Activated CD4-positive, alpha-beta memory T cell treated with anti-CD3 and anti-CD28 coated beads for 36 hours (primary cell): ENCODE measurements at regions not wholly inside any gene's neighbourhood (a gene's known extent, or its start where the extent isn't known, plus 50 kb on each side); places are given as distances from the start of the nearest gene placed in this dataset.

ENCODE experiments used
- CTCF ChIA-PET: fragments of 350-600 bp; sonication (Branson Sonifier 250); formaldehyde crosslinking; loops from one replicate; lab custom pipeline; 2021; ENCODE audit warnings: antibody characterized with exemption, inconsistent platforms; lab: Charles Lee
- POLR2A ChIA-PET: fragments of 350-600 bp; sonication (Branson Sonifier 250); formaldehyde crosslinking; loops from one replicate; lab custom pipeline; 2021; ENCODE audit warnings: antibody characterized with exemption; lab: Charles Lee
- DNase-seq: peaks from one replicate; pipeline ENCODE4 v3.0.0-alpha.2; 2020
- H3K27ac Mint-ChIP-seq: one replicate; pipeline ENCODE4 v1.8.0; 2021; ENCODE audit warnings: mixed read lengths
- H3K27me3 Mint-ChIP-seq: one replicate; pipeline ENCODE4 v1.8.0; 2021; ENCODE audit warnings: mixed read lengths
- H3K36me3 Mint-ChIP-seq: one replicate; pipeline ENCODE4 v1.8.0; 2021; ENCODE audit warnings: mixed read lengths
- H3K4me1 Mint-ChIP-seq: one replicate; pipeline ENCODE4 v1.8.0; 2021; ENCODE audit warnings: low read depth, mixed read lengths
- H3K4me3 Mint-ChIP-seq: one replicate; pipeline ENCODE4 v1.8.0; 2021; ENCODE audit warnings: mild to moderate bottlenecking, mixed read lengths
- H3K9me3 Mint-ChIP-seq: one replicate; pipeline ENCODE4 v1.8.0; 2021; ENCODE audit warnings: mixed read lengths
- intact Hi-C: fragments of 100-400 bp; cut with micrococcal nuclease; formaldehyde crosslinking; loops from one replicate; pipeline ENCODE4 v1.15.1; 2023

DNA sequence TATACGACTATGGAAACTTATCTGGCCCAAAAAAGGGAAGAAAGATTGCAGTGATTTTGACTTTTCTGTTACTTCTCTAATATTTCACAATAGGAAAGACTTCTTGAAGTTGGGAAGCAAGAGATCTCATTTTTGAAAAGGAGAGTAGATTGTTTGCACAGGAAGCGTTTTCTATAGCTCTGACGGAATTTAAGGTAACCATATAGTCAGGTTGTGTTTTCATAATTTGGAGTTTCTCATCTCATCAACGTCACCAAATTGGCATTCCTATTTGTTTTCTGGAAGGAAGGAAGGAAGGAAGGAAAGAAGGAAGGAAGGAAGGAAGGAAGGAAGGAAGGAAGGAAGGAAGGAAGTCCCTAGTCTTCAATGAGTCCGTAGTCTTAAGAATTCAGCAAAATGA, 732.0 kb downstream of the XPNPEP1 start:
- Mint-ChIP-seq H3K4me1 (no peaks in the 10 kb centered on the region), H3K36me3 (no peaks in the 10 kb centered on the region), H3K9me3 (peaks cover 29% of the 10 kb centered on the region), H3K4me3 (no peak overlapping the region), H3K27ac (no peak overlapping the region), H3K27me3 (no peaks in the 10 kb centered on the region)
- CTCF ChIA-PET, result no interaction called here
- POLR2A ChIA-PET, result no interaction called here
- DNase-seq, result no peak
- intact Hi-C loops, result no loop called here

GRCh38 chr10:109187677-109188076, 735.6 kb downstream of the XPNPEP1 start:
- H3K27me3 Mint-ChIP-seq, result no peaks in the 10 kb centered on the region
- no peak overlapping the region for H3K4me3 Mint-ChIP-seq
- intact Hi-C loops, result no loop called here
- ChIA-PET CTCF (no interaction called here), POLR2A (no interaction called here)
- H3K4me1 Mint-ChIP-seq, result no peaks in the 10 kb centered on the region
- no peaks in the 10 kb centered on the region for H3K36me3 Mint-ChIP-seq
- DNase-seq, result no peak
- peaks cover 45% of the 10 kb centered on the region for H3K9me3 Mint-ChIP-seq
- H3K27ac Mint-ChIP-seq, result no peak overlapping the region

GRCh38 chr10:109183366-109183765, 739.9 kb downstream of the XPNPEP1 start:
- no peak for DNase-seq
- intact Hi-C loops, result no loop called here
- H3K9me3 Mint-ChIP-seq, result peaks cover 38% of the 10 kb centered on the region
- no peak overlapping the region for H3K27ac Mint-ChIP-seq
- no peaks in the 10 kb centered on the region for H3K36me3 Mint-ChIP-seq
- ChIA-PET POLR2A (no interaction called here), CTCF (no interaction called here)
- H3K27me3 Mint-ChIP-seq, result no peaks in the 10 kb centered on the region
- H3K4me1 Mint-ChIP-seq, result no peaks in the 10 kb centered on the region
- H3K4me3 Mint-ChIP-seq, result no peak overlapping the region

DNA sequence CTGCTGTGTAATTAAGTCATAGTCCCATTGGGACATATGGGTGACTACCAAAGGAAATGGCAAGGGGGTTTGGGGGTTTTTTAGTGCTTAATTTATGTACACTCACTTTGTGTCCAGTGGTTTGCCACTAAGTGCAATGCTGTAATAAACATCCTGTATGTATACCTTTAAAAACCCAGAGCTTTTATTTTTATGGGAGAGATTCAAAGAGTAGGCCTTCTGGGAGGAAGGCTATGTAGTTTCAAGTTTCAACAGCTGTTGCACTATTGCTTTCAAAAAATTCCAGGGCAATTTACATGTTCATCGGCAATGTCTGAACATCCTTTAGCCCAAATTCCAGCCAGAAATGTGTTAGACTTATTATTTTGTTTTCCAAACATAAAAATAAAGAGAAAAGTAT, 744.7 kb downstream of the XPNPEP1 start:
- ChIA-PET POLR2A (no interaction called here), CTCF (no interaction called here)
- H3K36me3 Mint-ChIP-seq, result no peaks in the 10 kb centered on the region
- no peaks in the 10 kb centered on the region for H3K27me3 Mint-ChIP-seq
- no peak overlapping the region for H3K4me3 Mint-ChIP-seq
- no peak for DNase-seq
- intact Hi-C loops, result no loop called here
- H3K4me1 Mint-ChIP-seq, result no peaks in the 10 kb centered on the region
- H3K27ac Mint-ChIP-seq, result no peak overlapping the region
- peaks cover 12% of the 10 kb centered on the region for H3K9me3 Mint-ChIP-seq

GRCh38 chr10:109174526-109174925, 748.8 kb downstream of the XPNPEP1 start:
- H3K27me3 Mint-ChIP-seq, result no peaks in the 10 kb centered on the region
- no peak overlapping the region for H3K27ac Mint-ChIP-seq
- POLR2A ChIA-PET, result no interaction called here
- no peaks in the 10 kb centered on the region for H3K36me3 Mint-ChIP-seq
- H3K9me3 Mint-ChIP-seq, result peaks cover 7% of the 10 kb centered on the region
- no peak overlapping the region for H3K4me3 Mint-ChIP-seq
- no peaks in the 10 kb centered on the region for H3K4me1 Mint-ChIP-seq
- intact Hi-C loops, result no loop called here
- CTCF ChIA-PET, result no interaction called here
- DNase-seq, result no peak

GRCh38 chr10:109173937-109174336, 749.4 kb downstream of the XPNPEP1 start:
- H3K9me3 Mint-ChIP-seq, result peaks cover 7% of the 10 kb centered on the region
- POLR2A ChIA-PET, result no interaction called here
- intact Hi-C loops, result no loop called here
- no peaks in the 10 kb centered on the region for H3K4me1 Mint-ChIP-seq
- H3K27ac Mint-ChIP-seq, result no peak overlapping the region
- no peak overlapping the region for H3K4me3 Mint-ChIP-seq
- no peaks in the 10 kb centered on the region for H3K27me3 Mint-ChIP-seq
- H3K36me3 Mint-ChIP-seq, result no peaks in the 10 kb centered on the region
- CTCF ChIA-PET, result no interaction called here
- DNase-seq, result no peak

DNA sequence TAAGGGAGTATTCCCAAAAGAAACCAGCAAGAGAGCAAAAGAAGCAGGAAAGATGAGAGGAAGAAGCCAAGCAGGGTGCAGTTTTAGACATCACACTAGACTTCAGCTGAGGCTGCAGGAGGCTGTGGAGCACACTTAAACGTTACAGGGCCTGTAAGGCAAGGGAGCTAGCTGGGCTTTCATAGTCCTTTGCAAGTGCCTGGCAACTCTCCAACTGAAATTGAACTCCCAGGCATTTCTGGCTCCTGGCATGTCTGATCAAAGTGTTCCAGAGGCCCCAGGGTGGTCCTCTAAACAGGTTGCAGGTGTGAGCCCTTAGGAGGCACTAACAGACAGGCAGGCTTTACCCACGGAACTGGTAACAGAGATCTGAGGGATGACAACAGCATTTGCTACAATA, 750.2 kb downstream of the XPNPEP1 start:
- intact Hi-C loops, result no loop called here
- Mint-ChIP-seq H3K4me3 (no peak overlapping the region), H3K36me3 (no peaks in the 10 kb centered on the region), H3K9me3 (peaks cover 9% of the 10 kb centered on the region), H3K27ac (no peak overlapping the region), H3K4me1 (no peaks in the 10 kb centered on the region), H3K27me3 (no peaks in the 10 kb centered on the region)
- POLR2A ChIA-PET, result no interaction called here
- CTCF ChIA-PET, result no interaction called here
- no peak for DNase-seq

GRCh38 chr10:109166935-109167334, 756.4 kb downstream of the XPNPEP1 start:
- Mint-ChIP-seq H3K4me1 (no peaks in the 10 kb centered on the region), H3K4me3 (no peak overlapping the region), H3K27me3 (no peaks in the 10 kb centered on the region), H3K36me3 (no peaks in the 10 kb centered on the region), H3K9me3 (peaks cover 14% of the 10 kb centered on the region), H3K27ac (no peak overlapping the region)
- ChIA-PET POLR2A (no interaction called here), CTCF (no interaction called here)
- intact Hi-C loops, result no loop called here
- no peak for DNase-seq

DNA sequence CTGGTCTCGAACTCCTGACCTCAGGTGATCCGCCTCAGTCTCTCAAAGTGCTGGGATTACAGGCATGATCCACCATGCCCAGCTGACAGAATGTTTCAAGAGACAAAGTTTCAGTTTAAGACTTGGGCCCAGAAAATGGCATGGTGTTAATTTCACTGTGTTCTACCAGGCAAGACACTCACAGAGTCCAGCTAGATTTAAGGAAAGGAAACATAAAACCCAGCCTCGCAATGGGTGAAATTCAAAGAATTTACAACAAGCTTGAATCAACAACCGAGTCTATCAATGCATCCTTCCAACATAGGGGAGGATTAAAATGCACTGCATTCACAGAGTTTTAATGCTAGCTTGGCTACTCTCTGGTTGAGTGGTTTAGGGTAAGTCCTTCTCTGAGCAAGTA, 764.0 kb downstream of the XPNPEP1 start:
- DNase-seq, result no peak
- ChIA-PET CTCF (no interaction called here), POLR2A (no interaction called here)
- H3K27ac Mint-ChIP-seq, result no peak overlapping the region
- H3K27me3 Mint-ChIP-seq, result no peaks in the 10 kb centered on the region
- peaks cover 7% of the 10 kb centered on the region for H3K9me3 Mint-ChIP-seq
- no peaks in the 10 kb centered on the region for H3K36me3 Mint-ChIP-seq
- intact Hi-C loops, result no loop called here
- H3K4me3 Mint-ChIP-seq, result no peak overlapping the region
- no peaks in the 10 kb centered on the region for H3K4me1 Mint-ChIP-seq

DNA sequence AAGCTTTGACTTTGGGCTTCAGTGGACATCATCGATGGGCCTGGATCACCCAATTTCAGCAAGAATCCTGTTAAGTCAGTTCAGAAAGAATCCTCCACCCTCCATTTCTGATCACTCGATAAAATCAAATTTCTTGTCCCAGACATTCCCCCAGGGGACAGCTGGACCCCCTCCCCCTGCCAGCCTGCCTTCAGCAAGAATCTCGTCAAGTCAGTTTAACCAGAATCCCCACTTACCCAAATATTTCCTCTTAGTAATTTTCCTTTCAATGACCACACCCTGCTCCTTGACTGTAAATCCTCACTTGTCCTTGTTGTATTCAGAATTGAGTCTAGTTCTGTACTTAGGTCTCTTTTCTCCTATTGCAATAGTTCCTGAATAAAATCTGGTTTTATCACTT, 766.9 kb downstream of the XPNPEP1 start:
- intact Hi-C loops, result no loop called here
- Mint-ChIP-seq H3K4me1 (no peaks in the 10 kb centered on the region), H3K27me3 (no peaks in the 10 kb centered on the region), H3K4me3 (no peak overlapping the region), H3K27ac (no peak overlapping the region), H3K9me3 (peaks cover 7% of the 10 kb centered on the region), H3K36me3 (no peaks in the 10 kb centered on the region)
- POLR2A ChIA-PET, result no interaction called here
- CTCF ChIA-PET, result no interaction called here
- DNase-seq, result no peak

DNA sequence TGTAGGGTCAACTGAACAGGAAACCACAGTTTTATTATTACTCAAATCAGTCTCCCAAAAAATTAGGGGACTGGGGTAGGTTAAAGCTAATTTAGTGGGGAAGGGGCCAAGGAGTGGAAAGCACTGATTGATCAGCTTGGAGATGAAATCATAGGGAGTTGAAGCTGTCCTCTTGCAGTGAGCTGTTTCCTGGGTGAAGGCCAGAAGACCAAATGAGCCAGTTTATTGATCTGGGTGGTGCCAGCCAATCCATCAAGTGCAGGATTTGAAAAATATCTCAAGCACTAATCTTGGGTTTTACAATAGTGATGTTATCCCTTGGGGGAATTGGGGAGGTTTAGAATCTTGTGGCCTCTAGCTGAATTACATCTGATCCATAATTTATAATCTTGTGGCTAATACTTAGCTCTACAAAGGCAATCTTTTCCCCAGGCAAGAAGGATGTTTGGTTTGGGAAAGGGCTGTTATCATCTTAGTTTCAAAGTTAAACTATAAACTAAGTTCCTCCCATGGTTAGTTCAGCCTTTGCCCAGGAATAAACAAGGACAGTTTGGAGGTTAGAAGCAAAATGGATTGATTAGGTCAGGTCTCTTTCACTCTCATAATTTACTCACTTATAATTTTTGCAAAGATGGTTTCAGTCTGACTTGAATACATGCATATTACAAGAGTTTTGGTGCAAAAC, 773.5 kb downstream of the XPNPEP1 start:
- intact Hi-C loops, result no loop called here
- no peak for DNase-seq

DNA sequence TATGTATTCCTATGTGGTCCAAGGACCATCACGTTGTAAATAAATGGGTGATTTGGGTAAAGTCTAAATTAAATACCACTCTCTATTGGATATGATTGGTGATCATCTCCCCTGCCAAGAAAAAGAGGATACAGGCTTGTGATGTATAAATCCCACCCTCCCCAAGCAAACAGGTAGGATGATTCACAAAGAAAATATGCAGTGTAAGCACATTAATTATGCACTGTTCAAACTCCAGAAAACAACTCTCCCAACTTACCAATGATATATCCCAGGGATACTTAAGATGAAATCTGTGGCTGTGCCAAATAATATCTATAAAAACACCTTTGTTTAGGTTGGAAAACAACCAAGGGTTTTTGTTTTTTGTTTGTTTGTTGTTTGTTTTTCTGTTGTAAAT, 795.9 kb downstream of the XPNPEP1 start:
- peaks cover 7% of the 10 kb centered on the region for H3K9me3 Mint-ChIP-seq
- POLR2A ChIA-PET, result no interaction called here
- H3K4me3 Mint-ChIP-seq, result no peak overlapping the region
- intact Hi-C loops, result no loop called here
- CTCF ChIA-PET, result no interaction called here
- no peaks in the 10 kb centered on the region for H3K36me3 Mint-ChIP-seq
- no peak for DNase-seq
- H3K4me1 Mint-ChIP-seq, result no peaks in the 10 kb centered on the region
- no peaks in the 10 kb centered on the region for H3K27me3 Mint-ChIP-seq
- H3K27ac Mint-ChIP-seq, result no peak overlapping the region

More for the DNA sequence above, 773.5 kb downstream of the XPNPEP1 start:
- H3K36me3 Mint-ChIP-seq, result no peaks in the 10 kb centered on the region
- H3K9me3 Mint-ChIP-seq, result peaks cover 13% of the 10 kb centered on the region
- no peak overlapping the region for H3K27ac Mint-ChIP-seq
- POLR2A ChIA-PET, result no interaction called here
- no peaks in the 10 kb centered on the region for H3K27me3 Mint-ChIP-seq
- H3K4me3 Mint-ChIP-seq, result no peak overlapping the region
- CTCF ChIA-PET, result no interaction called here
- H3K4me1 Mint-ChIP-seq, result no peaks in the 10 kb centered on the region

- Mint-ChIP-seq H3K4me3 (no peak overlapping the region), H3K27ac (no peak overlapping the region), H3K9me3 (peaks cover 7% of the 10 kb centered on the region), H3K27me3 (no peaks in the 10 kb centered on the region), H3K4me1 (no peaks in the 10 kb centered on the region), H3K36me3 (no peaks in the 10 kb centered on the region)
- no peak for DNase-seq
- ChIA-PET CTCF (no interaction called here), POLR2A (no interaction called here)
- intact Hi-C loops, result no loop called here
Observed at GRCh38 chr10:109126541-109126940, 796.8 kb downstream of the XPNPEP1 start.
